ENCODE measurements at regions not wholly inside any gene's neighbourhood (a gene's known extent, or its start where the extent isn't known, plus 50 kb on each side); places are given as distances from the start of the nearest gene placed in this dataset.
"Not testable (repeated sequence)": the region's sequence is repeated elsewhere in the genome, so short reads cannot be mapped to it uniquely, and the experiment has no call there.

DNA sequence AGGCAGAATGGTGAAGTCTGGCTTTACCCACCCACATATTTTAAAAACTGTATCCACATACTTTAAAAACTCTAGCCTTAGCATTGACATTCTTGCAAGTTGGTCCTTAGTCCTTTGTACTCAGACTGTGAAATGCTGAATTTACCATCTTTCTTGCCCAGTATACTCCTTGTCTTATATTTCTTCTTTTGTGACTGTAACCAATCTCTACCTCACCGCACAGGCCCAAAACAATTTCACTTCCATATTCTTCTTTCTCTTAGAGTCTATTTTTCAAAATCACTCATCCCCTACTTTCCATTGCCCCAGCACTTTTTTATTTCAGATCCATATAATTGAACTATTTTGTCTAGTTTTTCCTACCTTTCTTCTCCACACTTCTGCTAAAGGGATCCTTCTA, 892.4 kb upstream of the B3GALT2 start:
- no peak for DNase-seq

DNA sequence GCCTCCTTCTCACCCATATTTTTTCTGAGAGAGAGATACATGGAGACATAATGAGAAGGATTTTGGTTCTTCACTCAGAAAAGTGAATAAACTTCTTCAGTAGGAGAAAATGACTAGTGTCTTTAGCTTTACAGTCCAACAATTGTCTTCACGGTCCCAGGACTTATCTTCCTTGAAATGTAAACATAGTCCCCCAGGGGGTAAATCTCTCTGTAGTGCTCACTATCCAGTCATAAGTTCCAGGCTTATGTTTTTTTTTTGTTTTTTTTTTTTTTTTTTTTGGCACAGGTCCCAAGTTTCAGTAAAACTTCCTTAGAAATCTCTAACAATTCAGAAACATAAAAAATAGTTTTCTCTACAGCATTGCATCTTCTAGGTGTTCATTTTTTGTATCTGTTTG, 890.2 kb upstream of the B3GALT2 start:
- DNase-seq: no peak

DNA sequence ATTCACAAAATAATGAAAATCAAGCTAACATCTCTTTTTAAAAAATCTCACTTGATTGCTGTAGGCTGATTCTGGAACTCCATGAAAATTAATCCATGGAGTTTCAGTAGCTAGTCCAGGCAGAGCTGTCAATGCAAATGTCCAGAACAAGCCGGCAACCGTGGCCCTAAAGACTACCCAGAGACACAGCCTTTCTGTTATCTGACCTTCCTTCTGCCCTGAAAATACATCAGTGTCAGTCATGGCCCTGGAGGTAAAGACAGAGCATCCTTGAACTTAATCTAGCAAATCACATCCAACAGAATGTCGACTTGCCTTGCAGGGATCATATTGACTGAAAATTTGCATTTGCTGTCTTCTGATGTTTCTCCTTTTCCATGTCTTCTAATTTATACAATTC, 887.4 kb upstream of the B3GALT2 start:
- DNase-seq: no peak

DNA sequence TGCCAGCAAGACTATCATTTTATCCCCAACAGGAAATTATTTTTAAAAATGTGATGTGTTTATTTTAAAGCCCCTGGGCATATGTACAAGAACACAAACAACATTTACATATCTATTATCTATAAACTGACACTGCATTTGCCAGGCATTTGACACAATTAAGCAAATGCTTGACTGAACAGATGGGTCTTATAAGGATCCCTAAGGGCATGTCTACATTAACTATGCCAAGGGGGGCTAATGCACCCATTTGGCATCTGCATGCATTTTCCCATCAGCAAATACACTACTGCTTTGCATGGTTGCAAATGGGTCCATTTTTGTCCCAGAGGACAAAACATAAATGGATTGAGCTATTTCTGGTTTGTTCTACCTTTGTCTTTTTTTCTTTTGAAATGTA, 884.8 kb upstream of the B3GALT2 start:
- DNase-seq: peak; percentile 61

DNA sequence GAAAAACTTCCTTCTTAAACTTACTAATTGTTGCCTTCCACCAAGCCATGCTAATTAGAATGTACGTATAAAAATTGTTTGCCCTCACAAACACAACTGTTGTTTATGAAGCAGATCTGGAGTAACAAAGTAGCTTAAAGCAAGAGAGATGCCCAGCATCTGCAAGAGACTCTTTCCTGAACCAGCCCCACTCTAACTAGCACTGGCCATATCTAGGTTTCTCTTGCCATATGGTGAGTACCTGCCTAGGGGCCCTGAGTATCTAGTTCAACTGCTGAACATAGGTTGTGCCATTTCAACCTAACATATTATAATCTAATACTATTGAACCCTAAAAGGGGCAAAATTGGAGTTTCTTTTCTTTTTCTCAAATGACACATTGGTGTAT, 883.4 kb upstream of the B3GALT2 start:
- peak; percentile 20 for DNase-seq

DNA sequence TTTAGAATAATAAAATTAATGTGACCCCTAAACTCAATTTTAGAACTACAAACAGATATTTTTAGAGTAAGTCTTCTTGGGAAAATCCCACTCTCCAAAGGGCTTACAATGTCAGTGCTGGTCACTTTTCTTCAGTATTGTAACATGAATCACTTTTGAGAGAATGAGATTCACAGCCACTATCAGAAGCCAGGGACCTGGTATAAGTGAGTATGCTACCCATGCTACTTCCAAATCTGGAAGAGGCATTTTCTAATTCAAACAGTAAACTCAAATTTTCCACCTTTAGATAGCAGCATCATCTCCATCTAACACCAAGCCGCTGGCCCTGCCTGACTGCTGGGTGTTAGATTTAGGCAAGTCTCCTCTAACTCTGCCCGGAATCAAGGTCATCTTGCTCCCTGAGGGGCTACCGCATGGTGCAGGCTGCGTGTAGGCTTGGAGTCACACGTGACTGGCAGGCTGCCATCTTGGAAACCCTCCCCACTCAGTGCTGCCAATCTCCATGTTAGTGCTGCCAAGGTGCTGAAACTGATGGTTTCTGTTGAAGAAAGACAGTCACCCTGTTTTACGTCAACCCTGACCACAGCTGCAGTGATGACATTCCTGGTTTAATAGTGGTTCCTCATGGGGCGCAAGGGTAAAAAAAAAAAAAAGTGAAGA, 882.9 kb upstream of the B3GALT2 start:
- DNase-seq: no peak

DNA sequence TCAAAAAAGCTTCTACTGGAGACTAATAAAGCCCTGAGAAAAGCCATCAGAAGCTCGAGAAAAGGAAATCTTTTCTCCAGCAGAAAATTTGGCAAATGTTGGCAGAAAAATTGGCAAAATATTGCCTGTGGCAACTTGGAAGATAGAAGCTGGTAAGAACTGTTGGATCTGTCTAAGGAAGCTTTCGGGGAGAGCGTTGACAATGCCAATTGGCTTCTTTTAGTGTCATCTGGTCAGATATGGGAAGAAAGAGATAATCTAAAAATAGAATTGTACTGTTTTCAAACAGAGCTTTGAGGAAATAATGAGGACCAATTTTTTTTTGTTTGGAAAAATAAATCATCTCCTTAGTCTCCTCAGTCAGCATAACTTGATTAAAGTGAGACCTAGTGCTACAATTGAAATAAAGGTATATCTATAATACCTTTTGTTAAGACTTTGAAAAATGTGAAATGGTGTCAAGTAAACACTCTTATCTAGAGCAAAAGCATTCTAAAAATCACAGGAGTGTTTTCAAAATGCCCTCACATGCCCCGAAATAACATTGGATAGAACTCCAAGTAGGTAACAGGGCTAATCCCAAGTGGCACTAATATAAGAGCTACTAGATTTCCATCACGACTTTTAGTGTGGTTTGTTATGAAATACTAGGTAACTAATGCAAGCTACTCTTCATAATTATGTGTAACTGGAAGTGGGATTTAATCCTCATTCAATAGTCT, 882.2 kb upstream of the B3GALT2 start:
- no peak for DNase-seq

DNA sequence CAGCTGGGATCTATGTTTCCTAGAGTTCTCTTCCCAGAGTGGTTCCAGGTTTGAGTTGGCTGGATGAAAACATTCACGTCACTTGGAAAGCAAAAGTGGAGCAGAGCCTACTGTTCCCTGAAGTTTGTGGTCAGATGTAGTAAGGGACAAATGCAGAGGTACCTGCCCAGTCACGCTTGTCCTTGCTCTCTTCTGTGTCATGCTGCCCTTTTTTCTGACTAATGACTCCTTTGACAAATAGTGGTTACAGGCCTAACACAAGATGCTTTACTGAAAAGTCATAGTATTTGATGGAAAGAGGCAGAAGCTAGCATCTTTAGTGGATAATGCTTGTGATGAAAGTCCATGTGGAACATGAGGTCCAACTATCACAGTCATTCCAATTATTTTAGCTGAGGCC, 881.4 kb upstream of the B3GALT2 start:
- DNase-seq: no peak

DNA sequence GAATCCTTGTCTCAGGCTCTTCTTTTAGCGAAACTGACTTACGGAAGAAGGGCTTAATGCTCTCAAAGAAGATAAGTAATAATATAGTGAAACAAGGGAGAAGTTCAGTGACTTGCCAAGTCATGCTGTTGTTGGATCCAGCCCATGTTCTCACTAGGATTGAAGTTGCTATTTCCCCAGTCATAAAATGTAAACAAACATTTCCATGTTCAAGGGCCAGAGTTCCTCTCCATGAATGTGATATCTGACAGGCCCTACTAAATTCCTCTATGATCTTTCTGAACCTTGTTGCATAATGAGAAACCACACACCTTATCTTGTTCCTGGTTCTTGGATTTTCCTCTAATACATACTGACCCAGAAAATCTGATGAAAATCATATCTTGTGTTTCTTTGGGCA, 876.5 kb upstream of the B3GALT2 start:
- no peak for DNase-seq

DNA sequence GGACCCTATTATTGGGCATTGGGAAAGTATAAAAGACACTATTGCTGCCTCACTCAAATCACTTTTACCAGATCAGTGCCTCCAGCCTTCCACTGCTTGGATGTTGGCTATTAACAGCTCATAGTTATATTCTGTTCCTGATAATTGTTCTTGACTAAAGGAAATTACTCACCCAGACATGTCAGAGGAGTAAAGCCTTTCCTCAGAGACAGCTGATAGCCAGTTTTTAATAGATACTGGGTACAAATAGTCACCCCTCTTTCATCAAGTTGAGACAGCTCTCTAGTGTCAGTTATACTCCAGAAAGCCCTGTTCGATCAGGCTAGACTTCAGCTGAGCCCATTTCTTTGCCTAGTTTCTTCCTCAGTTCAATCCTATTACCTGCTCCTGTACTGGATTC, 876.1 kb upstream of the B3GALT2 start:
- DNase-seq: no peak

DNA sequence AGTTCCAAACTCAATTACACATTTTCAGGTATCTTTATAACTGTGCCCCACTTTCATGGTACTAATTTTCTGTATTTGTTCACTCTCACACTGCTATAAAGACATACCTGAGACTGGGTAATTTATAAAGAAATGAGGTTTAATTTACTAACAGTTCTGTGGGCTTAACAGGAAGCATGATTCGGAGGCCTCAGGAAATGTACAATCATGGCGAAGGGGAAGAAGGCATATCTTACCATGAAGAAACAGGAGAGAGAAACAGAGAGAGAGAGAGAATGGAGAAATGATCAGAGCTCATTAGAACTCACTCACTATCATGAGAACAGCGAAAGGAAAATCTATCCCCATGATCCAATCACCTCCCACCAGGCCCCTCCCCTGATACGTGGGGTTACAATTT, 874.1 kb upstream of the B3GALT2 start:
- no peak for DNase-seq

DNA sequence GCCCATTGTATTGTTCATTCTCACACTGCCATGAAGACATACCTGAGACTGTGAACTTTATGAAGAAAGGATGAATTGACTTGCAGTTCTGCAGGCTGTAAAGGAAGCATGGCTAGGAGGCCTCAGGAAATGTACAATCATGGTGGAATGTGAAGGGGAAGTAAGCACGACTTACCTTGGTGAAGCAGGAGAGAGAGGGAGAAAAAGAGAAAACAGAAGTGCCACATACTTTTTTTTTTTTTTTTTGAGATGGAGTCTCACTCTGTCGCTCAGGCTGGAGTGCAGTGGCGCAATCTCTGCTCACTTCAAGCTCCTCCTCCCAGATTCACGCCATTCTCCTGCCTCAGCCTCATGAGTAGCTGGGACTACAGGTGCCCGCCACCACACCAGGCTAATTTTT, 871.9 kb upstream of the B3GALT2 start:
- DNase-seq: not testable (repeated sequence)

DNA sequence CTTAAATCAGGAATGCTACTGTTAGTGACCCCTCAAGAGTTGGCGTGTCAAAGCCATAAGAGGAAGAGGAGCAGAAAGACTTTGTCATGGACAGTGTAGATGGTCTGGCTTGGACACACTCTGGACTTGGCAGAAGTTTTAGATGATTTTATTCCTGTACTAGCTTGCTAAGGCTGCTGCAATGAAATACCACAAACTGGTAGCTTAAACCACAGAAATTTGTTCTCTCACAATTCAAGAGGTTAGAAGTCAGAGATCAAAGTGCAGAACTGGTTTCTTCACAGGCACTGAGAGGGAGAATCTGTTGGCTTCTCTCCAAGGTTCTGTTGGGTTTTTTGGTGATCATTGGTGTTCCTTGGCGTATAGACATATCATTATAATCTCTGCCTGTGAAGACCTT, 869.8 kb upstream of the B3GALT2 start:
- DNase-seq: no peak

DNA sequence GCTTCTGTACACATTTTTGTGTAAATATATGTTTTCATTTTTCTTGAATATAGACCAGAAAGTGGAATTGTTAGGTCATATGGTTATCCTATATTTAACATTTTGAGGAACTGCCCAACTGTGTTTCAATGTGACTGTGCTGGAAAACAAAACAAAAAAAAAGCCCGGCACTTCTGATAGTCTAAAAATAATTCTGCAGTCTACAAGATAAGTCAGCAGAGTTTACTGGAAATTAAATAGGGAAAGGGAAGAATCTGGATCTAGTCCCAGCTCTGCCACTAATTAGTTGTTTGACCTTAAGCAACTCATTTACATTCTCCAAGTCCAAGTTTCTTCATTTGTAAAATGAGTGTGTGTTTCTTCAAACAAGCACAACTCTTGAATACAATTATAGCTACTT, 869.1 kb upstream of the B3GALT2 start:
- no peak for DNase-seq

DNA sequence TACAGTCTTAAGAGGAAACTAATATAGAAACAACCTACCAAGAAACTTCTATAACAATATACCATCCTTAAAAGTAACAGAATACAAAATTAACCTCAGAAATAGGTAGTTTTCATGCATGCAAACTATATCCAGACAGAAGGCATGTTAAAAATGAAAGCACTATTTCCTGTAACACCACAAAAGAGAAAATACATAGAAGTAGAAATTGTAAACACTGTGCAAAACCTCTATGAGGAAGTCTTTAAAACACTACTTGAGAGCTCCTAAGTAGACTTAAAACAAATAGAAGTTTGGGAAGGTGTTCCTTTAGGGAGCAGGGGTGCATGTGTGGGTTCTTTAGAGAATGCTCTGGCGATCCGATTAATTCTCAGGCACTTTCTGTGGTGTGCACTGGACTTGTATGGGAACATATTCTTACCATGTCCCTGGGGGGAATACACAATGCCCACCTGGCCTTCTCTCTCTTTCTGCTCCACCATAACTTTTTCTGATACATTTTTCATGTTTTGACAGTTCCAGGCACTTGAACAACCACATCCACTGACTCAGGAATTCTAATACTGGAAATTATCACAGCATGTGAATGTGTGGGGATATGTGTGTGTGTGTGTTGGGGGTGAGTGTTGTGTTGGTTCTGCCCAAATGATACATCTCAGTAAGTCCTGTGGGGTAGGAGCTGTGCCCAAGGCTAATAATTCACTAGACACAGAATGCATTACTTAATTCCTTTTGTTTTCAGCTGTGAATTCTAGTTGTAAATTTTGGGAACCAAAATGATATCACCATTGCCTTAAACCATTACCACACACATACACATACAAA, 866.3 kb upstream of the B3GALT2 start:
- no peak for DNase-seq

DNA sequence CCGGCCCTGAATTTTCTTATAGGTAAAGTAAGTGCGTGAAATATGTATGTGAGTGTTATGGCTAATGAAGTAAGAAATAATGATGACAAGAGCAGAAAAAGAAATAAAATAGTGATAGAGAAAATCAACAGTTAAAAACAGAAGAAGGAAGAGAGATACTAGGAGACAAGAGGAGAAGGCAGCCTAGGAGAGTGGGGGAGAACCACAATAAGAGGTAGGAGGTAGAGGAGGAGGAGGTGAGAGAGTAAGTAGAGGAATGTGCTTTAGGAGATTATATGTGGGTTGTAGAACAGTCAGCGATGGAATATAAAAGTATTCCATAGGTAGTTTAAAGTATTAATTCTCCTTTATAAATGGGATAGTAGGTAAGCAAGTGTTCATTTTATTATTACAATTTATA, 861.5 kb upstream of the B3GALT2 start:
- no peak for DNase-seq

DNA sequence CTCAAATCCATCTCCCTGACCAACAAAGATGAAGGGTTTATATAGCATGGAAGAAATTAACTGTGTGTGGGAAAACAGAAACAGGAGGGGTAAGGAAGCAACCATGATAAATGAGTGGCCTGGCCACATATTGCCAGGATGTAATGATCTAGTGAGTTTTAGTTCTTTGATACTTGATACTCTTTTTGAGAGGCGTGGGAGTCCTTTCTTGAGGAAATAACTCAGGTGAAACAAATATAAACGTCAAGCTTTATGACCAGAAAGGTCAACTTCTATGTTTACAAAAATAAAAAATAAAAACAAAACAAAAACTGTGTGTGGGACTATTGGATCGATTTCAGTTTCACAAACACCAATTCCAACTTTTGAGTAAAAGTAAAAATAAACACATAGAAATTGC, 860.8 kb upstream of the B3GALT2 start:
- no peak for DNase-seq

DNA sequence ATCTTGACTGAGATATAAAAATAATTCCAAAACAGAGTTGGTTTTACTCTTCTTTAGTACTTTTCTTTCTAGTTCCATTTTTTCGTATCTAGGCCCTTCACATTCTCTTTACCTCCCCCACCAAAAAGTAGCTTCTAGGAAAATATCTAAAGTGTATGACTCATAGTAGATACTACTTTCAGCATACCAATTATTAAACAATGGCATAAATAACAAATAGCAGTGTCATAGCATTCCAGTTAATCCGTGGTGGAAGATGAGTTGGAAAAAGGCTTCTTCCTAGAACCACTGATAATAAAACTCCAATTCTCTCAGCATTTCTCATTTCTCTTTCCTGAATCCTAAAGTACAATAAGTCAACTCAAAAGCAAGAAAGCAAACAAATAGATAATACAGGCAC, 859.0 kb upstream of the B3GALT2 start:
- no peak for DNase-seq

DNA sequence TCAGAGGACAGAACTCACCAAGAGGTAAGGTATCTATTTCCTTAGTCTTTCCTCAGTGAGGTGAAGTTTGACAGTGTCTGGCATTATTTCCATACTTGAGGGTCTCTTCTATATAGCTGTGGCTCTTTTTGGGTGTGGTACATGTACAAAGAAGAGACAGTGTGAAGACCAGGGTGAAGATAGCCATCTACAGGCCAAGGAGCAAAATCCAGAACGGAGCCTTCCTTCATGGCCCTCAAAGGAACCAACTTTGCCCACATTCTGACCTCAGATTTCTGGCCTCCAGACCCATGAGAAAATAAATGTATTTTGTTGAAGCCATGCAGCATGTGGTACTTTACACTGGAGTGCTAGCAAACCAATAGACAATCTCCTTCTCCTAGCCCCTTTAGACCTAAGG, 858.5 kb upstream of the B3GALT2 start:
- DNase-seq: no peak

DNA sequence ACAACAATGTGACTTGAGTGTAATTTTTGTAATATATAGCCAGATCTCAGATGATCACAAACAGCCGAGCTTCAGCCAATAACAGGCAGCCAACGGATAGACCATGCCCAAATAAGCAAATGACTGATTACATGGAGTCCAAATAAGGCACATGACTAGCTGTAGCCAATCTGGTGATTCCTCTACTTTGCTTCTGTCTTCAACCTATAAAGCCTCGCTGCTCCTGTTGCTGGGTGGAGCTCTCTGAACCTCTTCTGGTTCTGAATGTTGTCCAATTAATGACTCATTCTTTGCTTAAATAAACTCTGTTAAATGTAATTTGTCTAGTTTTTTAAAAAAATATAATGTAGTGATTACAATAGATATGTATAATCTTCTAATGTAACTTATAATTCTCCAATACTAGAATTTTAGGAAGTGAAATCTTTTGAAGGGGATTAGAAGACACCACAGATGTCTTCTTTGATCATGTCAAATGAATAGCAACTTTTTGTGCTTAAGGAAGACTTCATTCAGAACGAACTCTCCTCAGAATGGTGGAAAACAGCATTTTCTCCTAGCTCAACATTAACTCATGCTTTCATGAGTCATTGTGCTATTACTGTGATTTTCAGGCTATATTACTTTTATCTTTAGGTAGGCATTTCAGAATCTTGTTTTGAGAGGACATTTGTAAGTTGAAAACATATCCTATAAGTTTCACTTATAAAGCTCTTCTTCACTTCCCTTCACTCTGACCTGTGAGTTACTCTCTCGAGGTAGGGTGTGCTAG, 857.8 kb upstream of the B3GALT2 start:
- DNase-seq: no peak

DNA sequence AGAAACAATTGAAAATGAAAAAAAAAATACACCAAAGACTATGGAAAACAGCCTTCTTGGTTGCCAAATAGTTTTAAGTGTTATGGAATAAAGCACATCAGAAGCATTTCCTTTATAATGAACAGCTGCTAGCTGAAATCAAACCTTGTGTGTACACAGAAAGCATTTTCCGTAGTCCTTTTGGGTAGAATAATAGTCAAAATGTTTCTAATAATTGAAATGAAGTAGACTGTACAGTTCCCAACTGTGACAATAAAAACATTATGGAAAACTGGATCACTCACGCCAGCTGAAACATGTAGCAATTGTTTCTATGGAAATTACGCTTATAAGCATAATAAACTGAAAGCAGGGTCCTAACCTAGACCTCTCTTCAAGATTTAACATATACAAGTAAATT, 856.3 kb upstream of the B3GALT2 start:
- DNase-seq: no peak

DNA sequence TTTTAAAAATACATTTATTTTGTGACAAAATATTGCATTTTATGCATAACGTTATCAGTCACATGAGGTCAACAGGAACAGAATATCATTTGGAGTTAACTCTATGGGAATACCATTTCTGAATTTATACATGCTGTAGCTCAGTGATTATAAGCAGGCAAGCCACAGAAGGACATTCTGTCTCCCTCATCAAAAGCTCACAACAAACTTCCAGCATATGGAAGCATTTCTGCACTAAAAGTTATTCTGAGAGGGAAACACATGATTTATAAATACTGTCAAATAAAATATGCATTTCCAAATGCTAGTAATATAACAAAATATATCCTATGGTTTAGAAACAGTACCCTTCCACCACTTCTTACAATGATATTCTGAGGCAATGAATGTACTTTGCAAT, 854.1 kb upstream of the B3GALT2 start:
- DNase-seq: no peak

DNA sequence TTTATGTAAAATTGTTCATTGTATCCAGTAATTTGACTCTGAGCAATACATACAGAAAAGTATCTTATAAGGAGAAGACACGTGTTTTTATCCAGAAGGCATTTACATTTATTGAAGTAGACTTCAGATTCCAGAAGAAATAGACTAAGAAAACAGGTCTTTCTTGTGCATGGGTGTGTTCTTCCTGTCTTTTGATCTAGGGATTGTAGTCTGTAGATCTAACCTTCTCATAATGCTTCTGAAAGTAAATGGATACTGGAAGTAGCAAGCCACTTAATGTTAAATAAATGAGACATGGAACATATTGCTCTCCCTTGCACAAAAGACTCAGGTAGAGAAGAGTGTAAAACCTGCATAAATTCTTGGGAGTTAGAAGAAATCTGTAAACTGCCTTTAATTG, 853.2 kb upstream of the B3GALT2 start:
- no peak for DNase-seq

Data from NCI-H2171 treated with DMSO at 0.1 percent for 48 hours (cell line).